ENCODE measurements at regions not wholly inside any gene's neighbourhood (a gene's known extent, or its start where the extent isn't known, plus 50 kb on each side); places are given as distances from the start of the nearest gene placed in this dataset.

- intact Hi-C loops (cut with micrococcal nuclease; ENCODE audit: unreplicated experiment) (no loop called here), in situ Hi-C loops (cut with HindIII; ENCODE audit: extremely low pct_ligation_motif_present, low pct_unique_long_range_greater_than_20kb) (no loop called here)
- BruUV-seq (replicated peaks), result no TSS peak
Measured at GRCh38 chr11:116059919-116060318, 555.7 kb upstream of the CADM1 start.

DNA sequence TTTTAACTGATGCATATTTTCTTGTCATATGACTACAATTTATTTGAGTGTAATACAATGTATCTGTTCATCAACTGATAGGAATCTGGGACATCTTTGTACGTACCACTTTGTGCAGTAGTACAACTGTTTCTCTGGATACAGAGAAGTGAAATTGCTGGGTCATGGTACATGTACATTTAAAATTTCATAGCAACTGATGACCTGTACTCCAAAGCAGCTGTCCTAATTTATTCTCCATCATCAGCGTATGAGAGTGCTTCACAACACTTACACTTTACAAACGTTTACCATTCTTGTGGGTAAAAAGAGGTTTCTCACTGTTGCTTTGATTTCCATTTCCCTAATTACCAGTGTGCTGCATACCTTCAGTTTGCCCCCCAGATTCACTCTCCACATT lies 552.8 kb upstream of the CADM1 start:
- no TSS peak for BruUV-seq (replicated peaks)
- Histone ChIP-seq H3K27me3 (ENCODE audit: control insufficient read depth in 1 of 2, insufficient read depth in 2 of 2, low read length in 2 of 2) (peaks cover 0 to 32% of the 10 kb centered on the region in 2 experiments; a peak in 3 of 5 replicates), H3K9me3 (ENCODE audit: low read length) (no peaks in the 10 kb centered on the region), H3K27ac (ENCODE audit: extremely low read length, insufficient read depth, low read length) (no peak overlapping the region), H3K4me1 (ENCODE audit: insufficient read depth, low read length) (no peaks in the 10 kb centered on the region), H3K79me2 (ENCODE audit: insufficient read depth, low read length) (no peaks in the 10 kb centered on the region), H3K4me3 (replicated peaks in 1 of 3; ENCODE audit: insufficient read depth in 1 of 3, low read depth in 2 of 3, low read length in 3 of 3) (no peak overlapping the region), H3K9ac (ENCODE audit: insufficient read depth, low read depth, low read length) (no peak overlapping the region), H2AFZ (ENCODE audit: low read length) (no peak overlapping the region), H3K4me2 (ENCODE audit: low read depth, low read length) (no peak overlapping the region), H3K36me3 (replicated peaks in 1 of 2; ENCODE audit: control insufficient read depth in 1 of 2, insufficient read depth in 2 of 2, low read length in 2 of 2) (no peaks in the 10 kb centered on the region), H4K20me1 (ENCODE audit: insufficient read depth, low read length) (no peaks in the 10 kb centered on the region)
- ChIA-PET POLR2A (no interaction called here), CTCF (ENCODE audit: low intra/inter-chr PET ratio, low total read pairs) (no interaction called here)
- intact Hi-C loops (cut with micrococcal nuclease; ENCODE audit: unreplicated experiment) (no loop called here), in situ Hi-C loops (cut with HindIII; ENCODE audit: extremely low pct_ligation_motif_present, low pct_unique_long_range_greater_than_20kb) (no loop called here)
- no peak for FAIRE-seq
- DNase-seq (ENCODE audit: low spot score), result no peak
- WGBS (ENCODE audit: low lambda C conversion rate), result 12% methylated on average over 3 of the region's 3 CpGs
- no peak for ATAC-seq
- TF ChIP-seq NFE2L2 (IDR thresholded peaks at IDR 0.05; ENCODE audit: low read length) (no peak), MED13 (CRISPR knock-in tag; IDR thresholded peaks at IDR 0.05) (no peak), SYNCRIP (IDR thresholded peaks at IDR 0.05; ENCODE audit: insufficient read depth, low read depth, low read length) (no peak), ZBTB10 (CRISPR knock-in tag; IDR thresholded peaks at IDR 0.05; ENCODE audit: borderline replicate concordance) (no peak), SNRNP70 (IDR thresholded peaks at IDR 0.05; ENCODE audit: low read depth, low read length) (no peak), POLR2G (IDR thresholded peaks at IDR 0.05; ENCODE audit: low read depth, low read length) (no peak)

More at GRCh38 chr11:116059919-116060318, 555.7 kb upstream of the CADM1 start:
- Histone ChIP-seq H3K27ac (ENCODE audit: extremely low read length, insufficient read depth, low read length) (no peak overlapping the region), H3K36me3 (replicated peaks in 1 of 2; ENCODE audit: control insufficient read depth in 1 of 2, insufficient read depth in 2 of 2, low read length in 2 of 2) (no peaks in the 10 kb centered on the region), H3K4me2 (ENCODE audit: low read depth, low read length) (no peak overlapping the region), H3K27me3 (ENCODE audit: control insufficient read depth in 1 of 2, insufficient read depth in 2 of 2, low read length in 2 of 2) (peaks cover 2 to 23% of the 10 kb centered on the region in 2 experiments; a peak in 3 of 5 replicates), H3K9ac (ENCODE audit: insufficient read depth, low read depth, low read length) (no peak overlapping the region), H3K79me2 (ENCODE audit: insufficient read depth, low read length) (no peaks in the 10 kb centered on the region), H3K9me3 (ENCODE audit: low read length) (no peaks in the 10 kb centered on the region), H2AFZ (ENCODE audit: low read length) (no peak overlapping the region), H3K4me3 (replicated peaks in 1 of 3; ENCODE audit: insufficient read depth in 1 of 3, low read depth in 2 of 3, low read length in 3 of 3) (no peak overlapping the region), H3K4me1 (ENCODE audit: insufficient read depth, low read length) (no peaks in the 10 kb centered on the region), H4K20me1 (ENCODE audit: insufficient read depth, low read length) (no peaks in the 10 kb centered on the region)
- ATAC-seq (no peak), FAIRE-seq (no peak), DNase-seq (ENCODE audit: low spot score) (no peak)
- POLR2A ChIA-PET, result no interaction called here
- CTCF ChIA-PET (ENCODE audit: low intra/inter-chr PET ratio, low total read pairs), result no interaction called here
- 21% methylated on average over 2 of the region's 2 CpGs for WGBS (ENCODE audit: low lambda C conversion rate)
- TF ChIP-seq, protein P1, sequence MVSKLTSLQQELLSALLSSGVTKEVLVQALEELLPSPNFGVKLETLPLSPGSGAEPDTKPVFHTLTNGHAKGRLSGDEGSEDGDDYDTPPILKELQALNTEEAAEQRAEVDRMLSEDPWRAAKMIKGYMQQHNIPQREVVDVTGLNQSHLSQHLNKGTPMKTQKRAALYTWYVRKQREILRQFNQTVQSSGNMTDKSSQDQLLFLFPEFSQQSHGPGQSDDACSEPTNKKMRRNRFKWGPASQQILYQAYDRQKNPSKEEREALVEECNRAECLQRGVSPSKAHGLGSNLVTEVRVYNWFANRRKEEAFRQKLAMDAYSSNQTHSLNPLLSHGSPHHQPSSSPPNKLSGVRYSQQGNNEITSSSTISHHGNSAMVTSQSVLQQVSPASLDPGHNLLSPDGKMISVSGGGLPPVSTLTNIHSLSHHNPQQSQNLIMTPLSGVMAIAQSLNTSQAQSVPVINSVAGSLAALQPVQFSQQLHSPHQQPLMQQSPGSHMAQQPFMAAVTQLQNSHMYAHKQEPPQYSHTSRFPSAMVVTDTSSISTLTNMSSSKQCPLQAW (CRISPR knock-in tag; IDR thresholded peaks at IDR 0.05), result no peak
- no peak for TF ChIP-seq TCF12 (IDR thresholded peaks at IDR 0.05)
- TF ChIP-seq TCF12 (CRISPR knock-in tag; IDR thresholded peaks at IDR 0.05), result no peak
- TF ChIP-seq ZNF10 (CRISPR knock-in tag; IDR thresholded peaks at IDR 0.05; ENCODE audit: borderline replicate concordance, low read depth), result no peak
- TF ChIP-seq, protein P2, sequence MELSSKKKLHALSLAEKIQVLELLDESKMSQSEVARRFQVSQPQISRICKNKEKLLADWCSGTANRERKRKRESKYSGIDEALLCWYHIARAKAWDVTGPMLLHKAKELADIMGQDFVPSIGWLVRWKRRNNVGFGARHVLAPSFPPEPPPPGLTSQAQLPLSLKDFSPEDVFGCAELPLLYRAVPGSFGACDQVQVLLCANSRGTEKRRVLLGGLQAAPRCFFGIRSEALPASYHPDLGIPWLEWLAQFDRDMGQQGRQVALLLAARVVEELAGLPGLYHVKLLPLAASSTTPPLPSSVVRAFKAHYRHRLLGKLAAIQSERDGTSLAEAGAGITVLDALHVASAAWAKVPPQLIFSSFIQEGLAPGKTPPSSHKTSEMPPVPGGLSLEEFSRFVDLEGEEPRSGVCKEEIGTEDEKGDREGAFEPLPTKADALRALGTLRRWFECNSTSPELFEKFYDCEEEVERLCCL (CRISPR knock-in tag; IDR thresholded peaks at IDR 0.05; ENCODE audit: borderline replicate concordance), result no peak
- no peak for TF ChIP-seq RNF2 (conservative IDR thresholded peaks at IDR 0.05; ENCODE audit: low read depth)
- TF ChIP-seq AKAP8 (CRISPR knock-in tag; IDR thresholded peaks at IDR 0.05), result no peak
- no peak for TF ChIP-seq HES4 (CRISPR knock-in tag; IDR thresholded peaks at IDR 0.05; ENCODE audit: borderline replicate concordance)

Measured in HepG2 (cell line).